PFSK-1 (cell line): ENCODE measurements at regions not wholly inside any gene's neighbourhood (a gene's known extent, or its start where the extent isn't known, plus 50 kb on each side); places are given as distances from the start of the nearest gene placed in this dataset.

Source experiments
- FOXP2 ChIP-seq: optimal IDR thresholded peaks from 2 replicates; pipeline ENCODE3; 2011; ENCODE audit warnings: borderline replicate concordance, control low read depth, inconsistent platforms; ENCODE audit not compliant: insufficient read depth; ENCODE audit errors: extremely low read length, extremely low read depth
- POLR2AphosphoS5 ChIP-seq: IDR thresholded peaks from 2 replicates; pipeline ENCODE4 v1.6.1; 2012; ENCODE audit warnings: low read depth, mild to moderate bottlenecking, control low read depth, low read length, moderate library complexity
- SIN3A ChIP-seq: IDR thresholded peaks from 2 replicates; pipeline ENCODE4 v1.6.1; 2012; ENCODE audit warnings: mild to moderate bottlenecking, low read length, moderate library complexity, borderline replicate concordance; ENCODE audit not compliant: insufficient read depth
- TAF1 ChIP-seq: IDR thresholded peaks from 2 replicates; pipeline ENCODE4 v1.6.1; 2012; ENCODE audit warnings: low read length, control low read depth, borderline replicate concordance; ENCODE audit not compliant: insufficient read depth

- TF ChIP-seq SIN3A (no peak), POLR2AphosphoS5 (no peak), TAF1 (no peak), FOXP2 (no peak)
Observed at GRCh38 chr9:25261445-25261844, 416.8 kb downstream of the TUSC1 start.
